Renal pelvis (tissue), 1 donor: ENCODE measurements at regions not wholly inside any gene's neighbourhood (a gene's known extent, or its start where the extent isn't known, plus 50 kb on each side); places are given as distances from the start of the nearest gene placed in this dataset.

Experiments
- DNase-seq: peaks from one replicate; pipeline ENCODE4 v3.0.0-alpha.2; 2013

- DNase-seq, result no peak
Measured at GRCh38 chr14:62283837-62284236, 521.6 kb downstream of the SNAPC1 start.

GRCh38 chr14:62289471-62289870 lies 527.3 kb downstream of the SNAPC1 start:
- DNase-seq, result no peak

GRCh38 chr14:62301080-62301479 lies 538.9 kb downstream of the SNAPC1 start:
- DNase-seq, result no peak

GRCh38 chr14:62301911-62302310 lies 539.7 kb downstream of the SNAPC1 start:
- no peak for DNase-seq

- DNase-seq, result no peak
Measured at GRCh38 chr14:62303437-62303836, 541.2 kb downstream of the SNAPC1 start.

GRCh38 chr14:62304257-62304656 lies 542.0 kb downstream of the SNAPC1 start:
- no peak for DNase-seq

- DNase-seq, result no peak
Measured at GRCh38 chr14:62307844-62308243, 545.6 kb downstream of the SNAPC1 start.

GRCh38 chr14:62308316-62308715 lies 546.1 kb downstream of the SNAPC1 start:
- DNase-seq, result no peak

- DNase-seq, result peak; percentile 17
Measured at GRCh38 chr14:62308891-62309290, 546.7 kb downstream of the SNAPC1 start.

- no peak for DNase-seq
Measured at GRCh38 chr14:62313212-62313611, 551.0 kb downstream of the SNAPC1 start.

- no peak for DNase-seq
Measured at GRCh38 chr14:62314221-62314620, 552.0 kb downstream of the SNAPC1 start.

- no peak for DNase-seq
Measured at GRCh38 chr14:62314871-62315270, 552.7 kb downstream of the SNAPC1 start.

GRCh38 chr14:62315631-62316030 lies 553.4 kb downstream of the SNAPC1 start:
- DNase-seq, result no peak

GRCh38 chr14:62322216-62322615 lies 560.0 kb downstream of the SNAPC1 start:
- no peak for DNase-seq

- DNase-seq, result no peak
Measured at GRCh38 chr14:62329427-62329826, 567.2 kb downstream of the SNAPC1 start.

GRCh38 chr14:62347562-62348011 lies 585.4 kb downstream of the SNAPC1 start:
- DNase-seq, result no peak

GRCh38 chr14:62357362-62357761 lies 595.1 kb downstream of the SNAPC1 start:
- no peak for DNase-seq

GRCh38 chr14:62364161-62364560 lies 601.9 kb downstream of the SNAPC1 start:
- no peak for DNase-seq

- DNase-seq, result no peak
Measured at GRCh38 chr14:62364800-62365280, 602.6 kb downstream of the SNAPC1 start.

GRCh38 chr14:62369919-62370560 lies 607.8 kb downstream of the SNAPC1 start:
- DNase-seq, result no peak

- no peak for DNase-seq
Measured at GRCh38 chr14:62373944-62374343, 611.7 kb downstream of the SNAPC1 start.

- DNase-seq, result no peak
Measured at GRCh38 chr14:62378057-62378456, 615.8 kb downstream of the SNAPC1 start.

GRCh38 chr14:62381311-62382070 lies 619.3 kb downstream of the SNAPC1 start:
- no peak for DNase-seq
